ENCODE measurements at regions not wholly inside any gene's neighbourhood (a gene's known extent, or its start where the extent isn't known, plus 50 kb on each side); places are given as distances from the start of the nearest gene placed in this dataset.
"Not testable (repeated sequence)": the region's sequence is repeated elsewhere in the genome, so short reads cannot be mapped to it uniquely, and the experiment has no call there.

DNA sequence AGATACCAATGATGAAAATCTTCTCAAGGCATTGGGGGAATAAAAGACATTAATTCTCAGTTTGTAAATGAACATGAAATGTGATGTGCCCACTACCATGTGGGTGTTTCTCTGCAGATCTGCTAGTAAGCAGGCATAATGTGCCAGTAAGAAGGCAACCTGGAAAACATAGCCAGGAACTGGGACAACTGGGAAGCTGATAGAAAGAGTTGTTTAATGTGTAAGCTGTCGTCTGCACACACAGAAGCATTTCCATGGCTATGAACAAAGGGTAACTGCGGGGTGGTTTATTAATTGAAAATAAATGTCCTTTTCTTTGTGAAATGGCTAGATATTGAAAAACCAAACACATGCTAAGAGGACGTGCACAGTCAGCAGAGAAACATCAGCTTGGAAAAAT lies 52.0 kb downstream of the ZC3H11B start:
- no peaks in the 10 kb centered on the region for H3K36me3 Mint-ChIP-seq
- H3K27ac Mint-ChIP-seq, result no peak overlapping the region
- H3K4me1 Mint-ChIP-seq, result no peaks in the 10 kb centered on the region
- no peak overlapping the region for H3K4me3 Mint-ChIP-seq
- no peaks in the 10 kb centered on the region for H3K9me3 Mint-ChIP-seq
- DNase-seq (ENCODE audit: low spot score in 2 of 2), result no peak
- ATAC-seq, result no peak

DNA sequence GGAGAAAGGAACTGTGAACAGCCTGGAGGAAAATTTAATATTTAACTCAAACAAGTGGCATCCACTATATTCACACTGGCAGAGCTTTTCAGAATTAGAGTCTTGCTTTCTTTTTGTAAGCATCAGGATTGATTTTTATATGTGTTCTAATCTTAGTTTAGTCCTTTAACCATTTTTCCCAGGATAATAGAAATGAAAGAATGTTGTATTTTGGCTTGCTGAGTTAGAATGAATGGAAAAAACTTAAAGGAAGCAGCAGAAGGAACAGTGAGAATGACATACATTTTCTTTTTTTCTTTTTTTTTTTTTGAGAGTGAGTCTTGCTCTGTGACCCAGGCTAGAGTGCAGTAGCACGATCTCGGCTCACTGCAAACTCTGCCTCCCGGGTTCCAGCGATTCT lies 53.0 kb downstream of the ZC3H11B start:
- Mint-ChIP-seq H3K4me1 (no peaks in the 10 kb centered on the region), H3K9me3 (no peaks in the 10 kb centered on the region), H3K4me3 (no peak overlapping the region), H3K27ac (no peak overlapping the region), H3K36me3 (no peaks in the 10 kb centered on the region)
- no peak for DNase-seq (ENCODE audit: low spot score in 2 of 2)
- no peak for ATAC-seq

- no peaks in the 10 kb centered on the region for H3K36me3 Mint-ChIP-seq
- DNase-seq (ENCODE audit: low spot score in 2 of 2) (no peak), ATAC-seq (no peak)
- no peak overlapping the region for H3K4me3 Mint-ChIP-seq
- H3K27ac Mint-ChIP-seq, result no peak overlapping the region
- H3K4me1 Mint-ChIP-seq, result no peaks in the 10 kb centered on the region
- no peaks in the 10 kb centered on the region for H3K9me3 Mint-ChIP-seq
Observed at GRCh38 chr1:219555806-219556205, 57.1 kb downstream of the ZC3H11B start.

- ATAC-seq (no peak), DNase-seq (ENCODE audit: low spot score in 2 of 2) (no peak)
- Mint-ChIP-seq H3K27ac (no peak overlapping the region), H3K36me3 (no peaks in the 10 kb centered on the region), H3K4me3 (no peak overlapping the region), H3K9me3 (no peaks in the 10 kb centered on the region), H3K4me1 (no peaks in the 10 kb centered on the region)
Observed at GRCh38 chr1:219555031-219555692, 57.7 kb downstream of the ZC3H11B start.

GRCh38 chr1:219553934-219554502 lies 58.9 kb downstream of the ZC3H11B start:
- H3K27ac Mint-ChIP-seq, result no peak overlapping the region
- no peaks in the 10 kb centered on the region for H3K9me3 Mint-ChIP-seq
- no peak for DNase-seq (ENCODE audit: low spot score in 2 of 2)
- no peaks in the 10 kb centered on the region for H3K4me1 Mint-ChIP-seq
- no peak for ATAC-seq
- no peak overlapping the region for H3K4me3 Mint-ChIP-seq
- H3K36me3 Mint-ChIP-seq, result no peaks in the 10 kb centered on the region

- Mint-ChIP-seq H3K9me3 (peaks cover 5% of the 10 kb centered on the region), H3K4me1 (no peaks in the 10 kb centered on the region), H3K36me3 (no peaks in the 10 kb centered on the region), H3K27ac (no peak overlapping the region), H3K4me3 (no peak overlapping the region)
- ATAC-seq, result no peak
- no peak for DNase-seq (ENCODE audit: low spot score in 2 of 2)
Observed at GRCh38 chr1:219550201-219550600, 62.7 kb downstream of the ZC3H11B start.

DNA sequence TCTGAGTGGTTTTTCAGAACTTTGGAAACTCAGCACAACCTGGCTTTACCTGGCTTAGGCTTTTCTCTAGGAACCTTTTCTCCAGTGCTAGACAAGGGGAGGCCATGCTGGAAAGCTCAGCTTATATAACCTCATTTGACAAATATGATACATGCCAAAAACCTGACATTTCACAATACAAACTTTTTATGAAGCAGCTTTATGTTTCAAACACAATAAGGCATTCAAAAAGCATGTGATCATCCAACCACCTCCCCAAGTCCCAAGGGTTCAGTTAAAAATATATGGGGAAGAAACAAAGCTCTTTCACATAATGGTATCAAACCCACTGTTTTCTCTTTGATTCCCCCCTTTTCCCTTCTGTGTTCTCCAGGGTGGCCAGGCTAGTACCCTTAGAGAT lies 63.7 kb downstream of the ZC3H11B start:
- Mint-ChIP-seq H3K4me1 (no peaks in the 10 kb centered on the region), H3K27ac (no peak overlapping the region), H3K4me3 (no peak overlapping the region), H3K9me3 (peaks cover 5% of the 10 kb centered on the region), H3K36me3 (no peaks in the 10 kb centered on the region)
- ATAC-seq, result no peak
- DNase-seq (ENCODE audit: low spot score in 2 of 2), result no peak

- DNase-seq (ENCODE audit: low spot score in 2 of 2), result no peak
- ATAC-seq, result no peak
- no peak overlapping the region for H3K4me3 Mint-ChIP-seq
Observed at GRCh38 chr1:219548386-219548785, 64.5 kb downstream of the ZC3H11B start.

GRCh38 chr1:219545756-219546155 lies 67.1 kb downstream of the ZC3H11B start:
- DNase-seq (ENCODE audit: low spot score in 2 of 2); H3K36me3 Mint-ChIP-seq; H3K4me3 Mint-ChIP-seq; ATAC-seq; H3K27ac Mint-ChIP-seq; H3K9me3 Mint-ChIP-seq; H3K4me1 Mint-ChIP-seq: not testable (repeated sequence)

More at GRCh38 chr1:219548386-219548785, 64.5 kb downstream of the ZC3H11B start:
- Mint-ChIP-seq H3K36me3 (no peaks in the 10 kb centered on the region), H3K27ac (no peak overlapping the region), H3K9me3 (peaks cover 7% of the 10 kb centered on the region), H3K4me1 (no peaks in the 10 kb centered on the region)

GRCh38 chr1:219544163-219544846 lies 68.6 kb downstream of the ZC3H11B start:
- peaks cover 7% of the 10 kb centered on the region for H3K9me3 Mint-ChIP-seq
- H3K36me3 Mint-ChIP-seq, result no peaks in the 10 kb centered on the region
- H3K4me1 Mint-ChIP-seq, result no peaks in the 10 kb centered on the region
- no peak overlapping the region for H3K27ac Mint-ChIP-seq
- no peak overlapping the region for H3K4me3 Mint-ChIP-seq
- ATAC-seq, result no peak
- no peak for DNase-seq (ENCODE audit: low spot score in 2 of 2)

DNA sequence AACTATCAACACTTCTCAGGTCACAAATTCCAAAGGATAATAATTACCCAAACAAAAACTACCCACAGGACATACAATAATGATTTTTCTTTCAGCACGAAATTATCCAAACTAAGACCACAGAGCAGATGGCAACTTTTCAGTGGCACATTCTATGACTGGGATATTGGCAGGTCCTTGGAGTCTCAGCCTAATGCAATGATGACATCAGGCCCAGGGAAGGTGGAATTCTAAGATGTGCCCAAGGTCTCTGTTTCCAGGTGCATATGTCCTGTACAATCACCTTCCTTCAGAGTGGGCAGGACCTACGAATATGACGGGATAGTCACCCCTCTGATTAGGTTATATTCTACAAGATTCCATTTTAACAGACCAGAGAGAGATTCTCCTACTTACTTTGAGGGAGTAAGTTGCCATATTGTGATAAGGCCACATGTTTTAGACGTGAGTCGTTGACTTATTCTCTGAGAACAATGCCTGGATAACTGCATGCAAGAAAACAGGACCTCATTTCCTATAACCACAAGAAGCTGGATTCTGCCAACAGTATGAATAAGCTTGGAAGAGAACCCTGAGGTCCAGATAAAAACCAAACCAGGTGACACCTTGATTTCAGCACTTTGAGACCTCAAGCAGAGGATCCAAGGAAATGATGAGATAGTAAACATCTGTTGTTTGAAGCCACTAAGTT lies 69.9 kb downstream of the ZC3H11B start:
- H3K36me3 Mint-ChIP-seq, result no peaks in the 10 kb centered on the region
- DNase-seq (ENCODE audit: low spot score in 2 of 2), result no peak
- no peak overlapping the region for H3K27ac Mint-ChIP-seq
- no peak overlapping the region for H3K4me3 Mint-ChIP-seq
- peaks cover 7% of the 10 kb centered on the region for H3K9me3 Mint-ChIP-seq
- no peak for ATAC-seq
- H3K4me1 Mint-ChIP-seq, result no peaks in the 10 kb centered on the region

- DNase-seq (ENCODE audit: low spot score in 2 of 2), result no peak
- no peaks in the 10 kb centered on the region for H3K36me3 Mint-ChIP-seq
- no peak overlapping the region for H3K4me3 Mint-ChIP-seq
- no peak overlapping the region for H3K27ac Mint-ChIP-seq
- no peak for ATAC-seq
- no peaks in the 10 kb centered on the region for H3K4me1 Mint-ChIP-seq
- H3K9me3 Mint-ChIP-seq, result peaks cover 2% of the 10 kb centered on the region
Observed at GRCh38 chr1:219541946-219542345, 71.0 kb downstream of the ZC3H11B start.

DNA sequence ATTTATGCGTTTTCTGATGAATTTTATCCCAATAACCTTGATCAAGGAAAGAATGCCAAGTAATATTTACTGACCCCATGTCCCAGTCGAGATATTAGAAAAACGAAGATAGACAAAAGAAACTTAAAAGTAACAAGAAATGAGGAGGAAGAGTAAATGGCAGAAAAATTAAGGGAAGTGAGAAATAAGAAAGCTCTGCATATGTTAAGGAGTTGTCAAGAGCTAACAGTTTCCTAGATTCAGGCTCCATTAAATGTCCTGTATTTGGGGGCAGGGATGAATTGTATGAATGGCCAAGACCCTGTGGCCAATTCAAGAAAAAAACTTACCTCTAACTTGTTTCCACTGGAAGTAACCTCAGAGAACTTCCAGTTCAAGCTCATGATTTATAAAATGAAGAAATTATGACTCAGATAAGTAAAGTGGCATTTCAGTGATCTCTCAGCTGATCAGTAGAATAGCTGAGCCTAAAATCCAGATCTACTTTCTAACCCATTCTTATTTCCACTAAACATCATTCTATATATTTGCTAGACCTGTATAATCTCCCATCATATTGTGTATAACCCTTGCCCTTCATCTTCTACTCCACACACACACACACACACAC lies 73.2 kb downstream of the ZC3H11B start:
- no peaks in the 10 kb centered on the region for H3K4me1 Mint-ChIP-seq
- DNase-seq (ENCODE audit: low spot score in 2 of 2) (no peak), ATAC-seq (no peak)
- no peak overlapping the region for H3K27ac Mint-ChIP-seq
- peaks cover 2% of the 10 kb centered on the region for H3K9me3 Mint-ChIP-seq
- H3K4me3 Mint-ChIP-seq, result no peak overlapping the region
- no peaks in the 10 kb centered on the region for H3K36me3 Mint-ChIP-seq

- Mint-ChIP-seq H3K4me3 (no peak overlapping the region), H3K27ac (no peak overlapping the region), H3K36me3 (no peaks in the 10 kb centered on the region), H3K4me1 (no peaks in the 10 kb centered on the region), H3K9me3 (no peaks in the 10 kb centered on the region)
- ATAC-seq, result no peak
- no peak for DNase-seq (ENCODE audit: low spot score in 2 of 2)
Observed at GRCh38 chr1:219538886-219539285, 74.0 kb downstream of the ZC3H11B start.

DNA sequence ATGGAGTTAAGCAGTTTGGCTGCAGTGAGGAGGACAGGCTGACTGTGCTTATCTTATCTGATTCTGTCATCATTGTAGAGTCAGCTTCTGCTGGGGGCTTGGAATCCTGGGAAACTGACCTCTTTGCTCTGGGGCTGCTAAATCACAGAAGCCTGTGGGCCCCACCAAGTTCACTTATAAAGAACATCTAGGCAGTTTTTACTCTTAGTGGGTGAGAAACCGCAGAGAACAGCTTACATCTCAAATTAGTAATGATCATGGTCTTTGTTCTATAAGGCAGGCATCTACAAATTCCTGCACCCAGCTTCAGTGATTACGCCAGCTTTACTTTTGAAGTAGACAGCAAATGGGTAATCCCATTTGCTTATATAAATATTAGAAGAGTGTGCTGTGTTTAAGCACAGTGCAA lies 75.7 kb downstream of the ZC3H11B start:
- DNase-seq (ENCODE audit: low spot score in 2 of 2), result no peak
- Mint-ChIP-seq H3K9me3 (peaks cover 4% of the 10 kb centered on the region), H3K4me3 (no peak overlapping the region), H3K36me3 (no peaks in the 10 kb centered on the region), H3K4me1 (no peaks in the 10 kb centered on the region), H3K27ac (no peak overlapping the region)
- no peak for ATAC-seq
